Endodermal cell (in vitro differentiated cells): ENCODE measurements at regions not wholly inside any gene's neighbourhood (a gene's known extent, or its start where the extent isn't known, plus 50 kb on each side); places are given as distances from the start of the nearest gene placed in this dataset.

Source experiments
- DNase-seq: peaks from one replicate; pipeline ENCODE4 v3.0.0-alpha.2; 2017
- H3K27ac ChIP-seq: 2 replicates; pipeline ENCODE4 v1.5.1; 2013; ENCODE audit warnings: mild to moderate bottlenecking, low read depth, low read length, moderate library complexity
- H3K27me3 ChIP-seq: 2 replicates; pipeline ENCODE4 v1.6.1; 2013; ENCODE audit warnings: mild to moderate bottlenecking, low read length, moderate library complexity; ENCODE audit not compliant: insufficient read depth, control insufficient read depth, poor library complexity, severe bottlenecking
- H3K36me3 ChIP-seq: 2 replicates; pipeline ENCODE4 v1.7.0; 2013; ENCODE audit warnings: mild to moderate bottlenecking, low read length, moderate library complexity; ENCODE audit not compliant: control insufficient read depth, insufficient read depth
- H3K4me1 ChIP-seq: one replicate; pipeline ENCODE4 v1.7.0; 2013; ENCODE audit warnings: low read length; ENCODE audit not compliant: control insufficient read depth, insufficient read depth
- H3K4me3 ChIP-seq: 2 replicates; pipeline ENCODE4 v1.5.1; 2013; ENCODE audit warnings: mild to moderate bottlenecking, low read length, moderate library complexity
- H3K9ac ChIP-seq: 2 replicates; pipeline ENCODE4 v1.6.1; 2013; ENCODE audit warnings: mild to moderate bottlenecking, low read length, moderate library complexity; ENCODE audit not compliant: poor library complexity, severe bottlenecking; ENCODE audit errors: extremely low read depth
- H3K9me3 ChIP-seq: 2 replicates; pipeline ENCODE4 v1.6.1; 2013; ENCODE audit warnings: mild to moderate bottlenecking, low read length, moderate library complexity; ENCODE audit not compliant: control insufficient read depth
- H3K27ac Mint-ChIP-seq: 2 replicates; pipeline ENCODE4 v1.8.0; 2020; ENCODE audit warnings: mixed read lengths
- H3K27me3 Mint-ChIP-seq: 2 replicates; pipeline ENCODE4 v1.8.0; 2021; ENCODE audit warnings: mild to moderate bottlenecking, mixed read lengths; ENCODE audit not compliant: insufficient read depth
- H3K36me3 Mint-ChIP-seq: 2 replicates; pipeline ENCODE4 v1.8.0; 2020; ENCODE audit warnings: low read depth, mixed read lengths
- H3K4me1 Mint-ChIP-seq: 2 replicates; pipeline ENCODE4 v1.8.0; 2020; ENCODE audit warnings: mixed read lengths
- H3K4me3 Mint-ChIP-seq: 2 replicates; pipeline ENCODE4 v1.8.0; 2020; ENCODE audit warnings: mild to moderate bottlenecking, moderate library complexity, mixed read lengths
- H3K9me3 Mint-ChIP-seq: 2 replicates; pipeline ENCODE4 v1.8.0; 2020; ENCODE audit warnings: mild to moderate bottlenecking, mixed read lengths
- CTCF ChIP-seq: fragments of 200-600 bp; sonication (generic); conservative IDR thresholded peaks from 2 replicates; pipeline ENCODE4 v1.5.0; 2021; ENCODE audit warnings: antibody characterized with exemption, mild to moderate bottlenecking
- WGBS, 2 experiments: methylation state at CpG; one replicate each; pipeline versions ENCODE4 v1.1.5 to v1.1.7; 2013; ENCODE audit warnings: missing lambda C conversion rate in 2 of 2, mixed read lengths in 1 of 2; ENCODE audit not compliant: insufficient coverage in 1 of 2, insufficient read length in 1 of 2; 5-methylcytosine and 5-hydroxymethylcytosine counted together

- DNase-seq: peak; percentile 74
- no peak overlapping the region for H3K4me3 ChIP-seq
- Mint-ChIP-seq H3K27ac (peak overlapping the region; percentile 74), H3K27me3 (peaks cover 4% of the 10 kb centered on the region), H3K4me3 (peak overlapping the region; percentile 14), H3K9me3 (no peaks in the 10 kb centered on the region), H3K36me3 (no peaks in the 10 kb centered on the region), H3K4me1 (peaks cover 42% of the 10 kb centered on the region)
- no peak for TF ChIP-seq CTCF
- H3K9ac ChIP-seq: no peak overlapping the region
- WGBS, 2 experiments: 22 to 38% methylated on average over 2 to 3 of the region's 3 CpGs
- H3K36me3 ChIP-seq: no peaks in the 10 kb centered on the region
- H3K9me3 ChIP-seq: no peaks in the 10 kb centered on the region
- H3K27ac ChIP-seq: no peak overlapping the region
- peaks cover 8% of the 10 kb centered on the region for H3K4me1 ChIP-seq
- H3K27me3 ChIP-seq: no peaks in the 10 kb centered on the region
These were observed 676.2 kb downstream of the CDH11 start for GRCh38 chr16:64445649-64446048.

- Histone ChIP-seq H3K9me3 (no peaks in the 10 kb centered on the region), H3K9ac (no peak overlapping the region), H3K27me3 (no peaks in the 10 kb centered on the region), H3K36me3 (no peaks in the 10 kb centered on the region), H3K4me3 (no peak overlapping the region), H3K27ac (no peak overlapping the region), H3K4me1 (peaks cover 8% of the 10 kb centered on the region)
- Mint-ChIP-seq H3K36me3 (no peaks in the 10 kb centered on the region), H3K27me3 (peaks cover 4% of the 10 kb centered on the region), H3K27ac (peak overlapping the region; percentile 74), H3K4me3 (peak overlapping the region; percentile 14), H3K4me1 (peaks cover 42% of the 10 kb centered on the region), H3K9me3 (no peaks in the 10 kb centered on the region)
- peak; percentile 51 for DNase-seq
- no peak for TF ChIP-seq CTCF
- 59 to 88% methylated on average over 1 to 3 of the region's 4 CpGs for WGBS, 2 experiments
These were observed 676.6 kb downstream of the CDH11 start for GRCh38 chr16:64445245-64445644.

DNA sequence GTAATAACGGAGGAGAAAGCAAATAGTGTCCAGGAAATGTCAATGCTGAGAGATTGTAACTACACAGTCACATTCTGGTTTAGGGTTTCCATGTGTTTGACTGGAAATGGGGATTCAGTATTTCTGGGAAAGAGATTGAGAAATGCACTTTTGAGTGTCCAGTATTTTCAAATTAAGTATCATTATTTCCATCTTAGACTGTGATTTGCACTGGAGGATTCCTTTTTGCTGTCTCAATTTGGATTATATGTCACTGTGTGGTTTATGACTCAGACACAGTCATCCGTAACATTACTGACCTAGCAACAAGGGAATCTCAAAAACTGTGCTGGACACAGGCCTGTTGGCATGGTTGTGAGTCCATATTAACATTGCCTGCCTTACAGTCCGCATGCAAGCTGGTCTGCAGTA lies 681.4 kb downstream of the CDH11 start:
- peaks cover 6% of the 10 kb centered on the region for H3K4me1 ChIP-seq
- DNase-seq: no peak
- Mint-ChIP-seq H3K4me1 (peaks cover 11% of the 10 kb centered on the region), H3K36me3 (no peaks in the 10 kb centered on the region), H3K27me3 (peaks cover 2% of the 10 kb centered on the region), H3K9me3 (no peaks in the 10 kb centered on the region), H3K27ac (no peak overlapping the region), H3K4me3 (no peak overlapping the region)
- WGBS, 2 experiments: 95 to 100% methylated on average over 1 to 3 of the region's 3 CpGs
- no peak overlapping the region for H3K9ac ChIP-seq
- no peaks in the 10 kb centered on the region for H3K9me3 ChIP-seq
- no peak overlapping the region for H3K4me3 ChIP-seq
- TF ChIP-seq CTCF: no peak
- H3K36me3 ChIP-seq: no peaks in the 10 kb centered on the region
- no peak overlapping the region for H3K27ac ChIP-seq
- H3K27me3 ChIP-seq: no peaks in the 10 kb centered on the region
